Loucy (cell line): ENCODE measurements at regions not wholly inside any gene's neighbourhood (a gene's known extent, or its start where the extent isn't known, plus 50 kb on each side); places are given as distances from the start of the nearest gene placed in this dataset.

Experiments
- H2AFZ ChIP-seq: fragments of 200-600 bp; sonication (generic); 2 replicates; pipeline ENCODE4 v1.6.0; 2016; ENCODE audit warnings: antibody characterized with exemption, mild to moderate bottlenecking, low read length, moderate library complexity
- H3F3A ChIP-seq: fragments of 200-600 bp; 2 replicates; pipeline ENCODE4 v1.6.0; 2016; ENCODE audit warnings: antibody characterized with exemption, low read depth, mild to moderate bottlenecking
- H3K27me3 ChIP-seq: fragments of 200-600 bp; sonication (generic); 2 replicates; pipeline ENCODE4 v1.6.1; 2014; ENCODE audit warnings: low read length, mild to moderate bottlenecking; ENCODE audit not compliant: insufficient read depth, poor library complexity, severe bottlenecking
- H3K36me3 ChIP-seq: fragments of 200-600 bp; sonication (generic); 2 replicates; pipeline ENCODE4 v1.6.1; 2016; ENCODE audit warnings: low read length; ENCODE audit not compliant: insufficient read depth
- H3K4me1 ChIP-seq: fragments of 200-600 bp; sonication (generic); 2 replicates; pipeline ENCODE4 v1.5.1; 2014; ENCODE audit warnings: low read length, mild to moderate bottlenecking; ENCODE audit not compliant: insufficient read depth, poor library complexity, severe bottlenecking
- H3K4me2 ChIP-seq: fragments of 200-600 bp; sonication (generic); 2 replicates; pipeline ENCODE4 v1.6.0; 2014; ENCODE audit warnings: antibody characterized with exemption, low read length, low read depth, mild to moderate bottlenecking; ENCODE audit not compliant: poor library complexity, severe bottlenecking
- H3K4me3 ChIP-seq: fragments of 200-600 bp; sonication (generic); 2 replicates; pipeline ENCODE4 v1.5.1; 2014; ENCODE audit warnings: low read length, mild to moderate bottlenecking, mixed read lengths; ENCODE audit not compliant: poor library complexity, severe bottlenecking
- H3K79me2 ChIP-seq: fragments of 200-600 bp; sonication (generic); 2 replicates; pipeline ENCODE4 v1.6.1; 2014; ENCODE audit warnings: low read length; ENCODE audit not compliant: insufficient read depth
- H3K9ac ChIP-seq: fragments of 200-600 bp; sonication (generic); 2 replicates; pipeline ENCODE4 v1.6.0; 2014; ENCODE audit warnings: mild to moderate bottlenecking, low read depth, low read length, moderate library complexity; ENCODE audit not compliant: poor library complexity, severe bottlenecking
- H3K9me2 ChIP-seq: fragments of 200-600 bp; sonication (generic); replicated peaks from 2 replicates; pipeline ENCODE4 v1.6.1; 2016; ENCODE audit warnings: low read depth, low read length, mixed read lengths
- H3K9me3 ChIP-seq: fragments of 200-600 bp; sonication (generic); 2 replicates; pipeline ENCODE4 v1.6.1; 2014; ENCODE audit warnings: mild to moderate bottlenecking, antibody characterized with exemption, low read length, low read depth; ENCODE audit not compliant: insufficient read depth
- H4K20me1 ChIP-seq: fragments of 200-600 bp; sonication (generic); 2 replicates; pipeline ENCODE4 v1.6.0; 2014; ENCODE audit warnings: antibody characterized with exemption, low read length, mild to moderate bottlenecking; ENCODE audit not compliant: insufficient read depth, poor library complexity, severe bottlenecking
- CTCF ChIP-seq: fragments of 200-600 bp; sonication (generic); conservative IDR thresholded peaks from 2 replicates; pipeline ENCODE4 v1.5.1; 2014; ENCODE audit warnings: mild to moderate bottlenecking, antibody characterized with exemption, low read length
- EZH2phosphoT487 ChIP-seq: fragments of 200-600 bp; IDR thresholded peaks from 2 replicates; pipeline ENCODE4 v1.6.1; 2018; ENCODE audit warnings: antibody characterized with exemption, mild to moderate bottlenecking, moderate library complexity, borderline replicate concordance

GRCh38 chr12:87511371-87511770 lies 517.8 kb downstream of the C12orf50 start:
- no peaks in the 10 kb centered on the region for H3F3A ChIP-seq
- H3K27me3 ChIP-seq, result no peaks in the 10 kb centered on the region
- no peaks in the 10 kb centered on the region for H3K9me3 ChIP-seq
- no peak for TF ChIP-seq CTCF
- TF ChIP-seq EZH2phosphoT487, result no peak
- H2AFZ ChIP-seq, result no peak overlapping the region
- H3K9ac ChIP-seq, result no peak overlapping the region
- no peak overlapping the region for H3K4me2 ChIP-seq
- no peaks in the 10 kb centered on the region for H4K20me1 ChIP-seq
- H3K36me3 ChIP-seq, result no peaks in the 10 kb centered on the region
- H3K4me3 ChIP-seq, result no peak overlapping the region
- H3K79me2 ChIP-seq, result no peaks in the 10 kb centered on the region
- no peaks in the 10 kb centered on the region for H3K4me1 ChIP-seq
- H3K9me2 ChIP-seq, result no peaks in the 10 kb centered on the region

GRCh38 chr12:87509237-87509820 lies 519.9 kb downstream of the C12orf50 start:
- Histone ChIP-seq H3K9me3 (no peaks in the 10 kb centered on the region), H3K36me3 (no peaks in the 10 kb centered on the region), H3K9me2 (no peaks in the 10 kb centered on the region), H3K4me1 (no peaks in the 10 kb centered on the region), H3K9ac (no peak overlapping the region), H4K20me1 (no peaks in the 10 kb centered on the region), H3K79me2 (no peaks in the 10 kb centered on the region), H3K4me3 (no peak overlapping the region), H3F3A (no peaks in the 10 kb centered on the region), H3K27me3 (no peaks in the 10 kb centered on the region), H3K4me2 (no peak overlapping the region), H2AFZ (no peak overlapping the region)
- TF ChIP-seq EZH2phosphoT487 (no peak), CTCF (no peak)

GRCh38 chr12:87491598-87491997 lies 537.6 kb downstream of the C12orf50 start:
- H3K9me3 ChIP-seq, result no peaks in the 10 kb centered on the region
- H3K27me3 ChIP-seq, result no peaks in the 10 kb centered on the region
- H3K4me2 ChIP-seq, result no peak overlapping the region
- no peak overlapping the region for H3K9ac ChIP-seq
- H4K20me1 ChIP-seq, result no peaks in the 10 kb centered on the region
- H2AFZ ChIP-seq, result no peak overlapping the region
- no peaks in the 10 kb centered on the region for H3K9me2 ChIP-seq
- H3K36me3 ChIP-seq, result no peaks in the 10 kb centered on the region
- no peak overlapping the region for H3K4me3 ChIP-seq
- TF ChIP-seq EZH2phosphoT487 (no peak), CTCF (no peak)
- no peaks in the 10 kb centered on the region for H3K4me1 ChIP-seq
- H3F3A ChIP-seq, result no peaks in the 10 kb centered on the region
- H3K79me2 ChIP-seq, result no peaks in the 10 kb centered on the region
